Mesenchymal stem cell (in vitro differentiated cells and primary cell): ENCODE measurements at regions not wholly inside any gene's neighbourhood (a gene's known extent, or its start where the extent isn't known, plus 50 kb on each side); places are given as distances from the start of the nearest gene placed in this dataset.
"Not testable (repeated sequence)": the region's sequence is repeated elsewhere in the genome, so short reads cannot be mapped to it uniquely, and the experiment has no call there.

ENCODE experiments used
- DNase-seq: peaks from one replicate; pipeline ENCODE4 v3.0.0-alpha.2; 2013
- H2AFZ ChIP-seq: one replicate; pipeline ENCODE4 v1.6.1; 2013; ENCODE audit warnings: low read depth, mild to moderate bottlenecking, control low read depth, inconsistent platforms, low read length, moderate library complexity
- H2AK5ac ChIP-seq: 2 replicates; pipeline ENCODE4 v1.6.1; 2013; ENCODE audit warnings: low read length, moderate library complexity, mild to moderate bottlenecking, inconsistent platforms; ENCODE audit not compliant: severe bottlenecking
- H2BK120ac ChIP-seq: one replicate; pipeline ENCODE4 v1.6.1; 2013; ENCODE audit warnings: low read depth, mild to moderate bottlenecking, inconsistent platforms, low read length, moderate library complexity
- H2BK12ac ChIP-seq, 2 experiments: one replicate each; pipeline ENCODE4 v1.6.1; 2013; ENCODE audit warnings: inconsistent platforms in 2 of 2, low read length in 2 of 2, mild to moderate bottlenecking in 2 of 2, moderate library complexity in 2 of 2, control low read depth in 1 of 2
- H2BK15ac ChIP-seq: one replicate; pipeline ENCODE4 v1.6.1; 2013; ENCODE audit warnings: mild to moderate bottlenecking, low read depth, inconsistent platforms; ENCODE audit not compliant: poor library complexity, severe bottlenecking
- H2BK5ac ChIP-seq: 2 replicates; pipeline ENCODE4 v1.6.1; 2013; ENCODE audit warnings: low read depth, mild to moderate bottlenecking, low read length, control low read depth, inconsistent platforms; ENCODE audit not compliant: poor library complexity, severe bottlenecking
- H3K14ac ChIP-seq, 2 experiments: one replicate each; pipeline ENCODE4 v1.6.1; 2013; ENCODE audit warnings: inconsistent platforms in 2 of 2, low read length in 2 of 2, control low read depth in 1 of 2, mild to moderate bottlenecking in 1 of 2, moderate library complexity in 1 of 2
- H3K18ac ChIP-seq, 2 experiments: one replicate each; pipeline ENCODE4 v1.6.1; 2013; ENCODE audit warnings: inconsistent platforms in 2 of 2, low read length in 2 of 2, control low read depth in 1 of 2, low read depth in 1 of 2, mild to moderate bottlenecking in 1 of 2
- H3K23ac ChIP-seq, 2 experiments: one replicate each; pipeline ENCODE4 v1.6.1; 2013; ENCODE audit warnings: inconsistent platforms in 2 of 2, low read length in 2 of 2, mild to moderate bottlenecking in 2 of 2, moderate library complexity in 2 of 2, control low read depth in 1 of 2
- H3K27ac ChIP-seq: 2 replicates; pipeline ENCODE4 v1.5.1; 2013; ENCODE audit warnings: mild to moderate bottlenecking, moderate library complexity, low read length, control low read depth, inconsistent platforms; ENCODE audit not compliant: poor library complexity, severe bottlenecking
- H3K27me3 ChIP-seq, 2 experiments: 2 replicates each; pipeline versions ENCODE4 v1.6.1 to v1.7.0; 2013; ENCODE audit warnings: low read length in 2 of 2, mild to moderate bottlenecking in 2 of 2, moderate library complexity in 2 of 2, control low read depth in 1 of 2, inconsistent platforms in 1 of 2; ENCODE audit not compliant: control insufficient read depth in 1 of 2, insufficient read depth in 1 of 2
- H3K36me3 ChIP-seq, 2 experiments: 2 replicates each; pipeline versions ENCODE4 v1.6.1 to v1.7.0; 2013; ENCODE audit warnings: low read length in 2 of 2, control low read depth in 1 of 2, inconsistent platforms in 1 of 2, low read depth in 1 of 2, mild to moderate bottlenecking in 1 of 2; ENCODE audit not compliant: insufficient read depth in 2 of 2, control insufficient read depth in 1 of 2
- H3K4ac ChIP-seq, 2 experiments: one replicate each; pipeline ENCODE4 v1.6.1; 2013; ENCODE audit warnings: inconsistent platforms in 2 of 2, low read length in 2 of 2, mild to moderate bottlenecking in 2 of 2, moderate library complexity in 2 of 2, control low read depth in 1 of 2, low read depth in 1 of 2
- H3K4me1 ChIP-seq: 2 replicates; pipeline ENCODE4 v1.6.1; 2013; ENCODE audit warnings: low read depth, low read length, control low read depth; ENCODE audit not compliant: control insufficient read depth, insufficient read depth
- H3K4me2 ChIP-seq: 2 replicates; pipeline ENCODE4 v1.6.1; 2013; ENCODE audit warnings: low read length, mild to moderate bottlenecking, inconsistent platforms; ENCODE audit not compliant: poor library complexity, severe bottlenecking
- H3K4me3 ChIP-seq, 2 experiments: 2 replicates each; pipeline versions ENCODE4 v1.5.1 to v1.7.0; 2013; ENCODE audit warnings: low read length in 2 of 2, mild to moderate bottlenecking in 2 of 2, control low read depth in 1 of 2, low read depth in 1 of 2; ENCODE audit not compliant: insufficient read depth in 1 of 2
- H3K79me1 ChIP-seq: replicated peaks from 2 replicates; pipeline ENCODE4 v1.6.1; 2013; ENCODE audit warnings: mild to moderate bottlenecking, control low read depth, low read length, inconsistent platforms; ENCODE audit not compliant: poor library complexity, severe bottlenecking
- H3K9ac ChIP-seq: 2 replicates; pipeline ENCODE4 v1.7.0; 2013; ENCODE audit warnings: mild to moderate bottlenecking, low read length, moderate library complexity
- H3K9me3 ChIP-seq: 2 replicates; pipeline ENCODE4 v1.7.0; 2013; ENCODE audit warnings: mild to moderate bottlenecking, low read length; ENCODE audit not compliant: control insufficient read depth
- H4K8ac ChIP-seq: one replicate; pipeline ENCODE4 v1.6.1; 2013; ENCODE audit warnings: inconsistent platforms, mild to moderate bottlenecking, low read length, moderate library complexity
- H4K91ac ChIP-seq: one replicate; pipeline ENCODE4 v1.6.1; 2013; ENCODE audit warnings: mild to moderate bottlenecking, low read length, inconsistent platforms
- WGBS: methylation state at CpG from one replicate; pipeline ENCODE4 v1.1.7; 2013; ENCODE audit warnings: mixed read lengths; 5-methylcytosine and 5-hydroxymethylcytosine counted together

DNA sequence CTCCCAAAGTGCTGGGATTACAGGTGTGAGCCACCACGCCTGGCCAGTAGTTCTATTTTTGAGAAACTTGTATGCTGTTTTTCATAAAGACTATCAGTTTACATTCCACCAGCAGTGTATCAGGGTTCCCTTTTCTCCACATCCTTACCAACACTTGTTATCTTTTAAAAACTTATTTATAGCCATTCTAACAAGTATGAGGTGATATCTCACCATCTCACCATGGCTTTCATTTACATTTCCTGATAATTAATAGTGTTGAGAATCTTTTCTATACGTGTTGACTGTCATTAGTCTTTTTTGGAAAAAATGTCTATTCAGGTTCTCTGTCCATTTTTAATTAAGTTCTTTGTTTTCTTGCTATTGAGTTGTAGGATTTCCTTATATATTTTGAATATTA lies 416.1 kb downstream of the NEBL start:
- H3K4me1 ChIP-seq, result no peaks in the 10 kb centered on the region
- no peak overlapping the region for H3K27ac ChIP-seq
- no peak overlapping the region for H3K4ac ChIP-seq
- no peak overlapping the region for H2AK5ac ChIP-seq
- no peaks in the 10 kb centered on the region for H3K36me3 ChIP-seq
- H3K4me2 ChIP-seq, result no peak overlapping the region
- H4K91ac ChIP-seq, result no peak overlapping the region
- no peak overlapping the region for H3K18ac ChIP-seq
- H3K23ac ChIP-seq, result no peak overlapping the region
- peaks cover 7% of the 10 kb centered on the region for H3K9me3 ChIP-seq
- H2BK15ac ChIP-seq, result no peak overlapping the region
- no peak overlapping the region for H3K9ac ChIP-seq
- no peak overlapping the region for H2BK12ac ChIP-seq
- no peak overlapping the region for H2BK5ac ChIP-seq
- H4K8ac ChIP-seq, result no peak overlapping the region
- H2AFZ ChIP-seq, result no peak overlapping the region
- H3K14ac ChIP-seq, result no peak overlapping the region
- no peak overlapping the region for H3K4me3 ChIP-seq
- no peaks in the 10 kb centered on the region for H3K27me3 ChIP-seq
- no peaks in the 10 kb centered on the region for H3K79me1 ChIP-seq
- no CpG with 5 or more reads among the region's 2 CpGs for WGBS
- DNase-seq, result no peak
- H2BK120ac ChIP-seq, result no peak overlapping the region

GRCh38 chr10:20480575-20480974 lies 416.5 kb downstream of the NEBL start:
- H2BK5ac ChIP-seq, H3K9ac ChIP-seq, H2AFZ ChIP-seq, H3K4me1 ChIP-seq, H2BK12ac ChIP-seq, H3K4ac ChIP-seq, H3K27ac ChIP-seq, H2BK120ac ChIP-seq, H3K36me3 ChIP-seq, H4K8ac ChIP-seq, H3K79me1 ChIP-seq, H3K14ac ChIP-seq, H2BK15ac ChIP-seq, H4K91ac ChIP-seq, H3K4me2 ChIP-seq, H3K27me3 ChIP-seq, H3K18ac ChIP-seq, H2AK5ac ChIP-seq, H3K9me3 ChIP-seq, H3K4me3 ChIP-seq, DNase-seq, H3K23ac ChIP-seq: not testable (repeated sequence)
- WGBS, result 89% methylated on average over 1 of the region's 1 CpG

DNA sequence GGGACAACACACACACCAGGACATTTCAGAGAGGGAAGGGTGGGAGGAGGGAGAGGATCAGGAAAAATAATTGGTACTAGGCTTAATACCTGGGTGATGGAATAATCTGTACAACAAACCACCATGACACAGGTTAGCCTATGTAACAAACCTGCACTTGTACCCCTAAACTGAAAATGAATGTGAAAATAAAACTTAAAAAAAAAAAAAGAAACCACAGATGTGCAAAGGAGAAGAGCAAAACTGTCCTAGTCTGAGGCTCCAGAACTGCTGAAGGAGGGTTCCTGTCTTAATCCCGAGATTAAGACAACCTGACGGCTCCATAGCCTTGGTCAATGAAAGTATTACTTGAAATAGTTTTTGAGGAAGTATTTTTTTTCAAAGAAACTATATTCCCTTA lies 423.0 kb downstream of the NEBL start:
- DNase-seq, result no peak
- WGBS, result 100% methylated on average over 1 of the region's 2 CpGs

GRCh38 chr10:20473023-20473760 lies 423.9 kb downstream of the NEBL start:
- 84% methylated on average over 4 of the region's 5 CpGs for whole genome bisulfite sequencing
- no peak overlapping the region for H3K4ac ChIP-seq
- H2BK15ac ChIP-seq, result no peak overlapping the region

More for the DNA sequence above, 423.0 kb downstream of the NEBL start:
- Histone ChIP-seq H2AFZ (no peak overlapping the region), H3K4me1 (no peaks in the 10 kb centered on the region), H3K79me1 (no peaks in the 10 kb centered on the region), H4K91ac (no peak overlapping the region), H2BK12ac (no peak overlapping the region), H3K9ac (no peak overlapping the region), H3K23ac (no peak overlapping the region), H3K4me2 (no peak overlapping the region), H3K18ac (no peak overlapping the region), H3K4ac (no peak overlapping the region), H2BK15ac (no peak overlapping the region), H4K8ac (no peak overlapping the region), H3K14ac (no peak overlapping the region), H3K27ac (no peak overlapping the region), H3K9me3 (no peaks in the 10 kb centered on the region), H3K27me3 (no peaks in the 10 kb centered on the region), H2AK5ac (no peak overlapping the region), H2BK120ac (no peak overlapping the region), H3K36me3 (no peaks in the 10 kb centered on the region), H3K4me3 (no peak overlapping the region), H2BK5ac (no peak overlapping the region)

More at GRCh38 chr10:20473023-20473760, 423.9 kb downstream of the NEBL start:
- no peak overlapping the region for H3K23ac ChIP-seq
- no peak overlapping the region for H2BK12ac ChIP-seq
- no peak overlapping the region for H2AFZ ChIP-seq
- H3K4me1 ChIP-seq, result no peaks in the 10 kb centered on the region
- no peak for DNase-seq
- no peak overlapping the region for H4K8ac ChIP-seq
- H4K91ac ChIP-seq, result no peak overlapping the region
- no peak overlapping the region for H2BK120ac ChIP-seq
- no peak overlapping the region for H2AK5ac ChIP-seq
- no peak overlapping the region for H3K9ac ChIP-seq
- no peaks in the 10 kb centered on the region for H3K36me3 ChIP-seq
- H3K79me1 ChIP-seq, result no peaks in the 10 kb centered on the region
- H3K14ac ChIP-seq, result no peak overlapping the region
- H3K9me3 ChIP-seq, result no peaks in the 10 kb centered on the region
- no peak overlapping the region for H3K4me2 ChIP-seq
- H3K27me3 ChIP-seq, result no peaks in the 10 kb centered on the region
- H3K18ac ChIP-seq, result no peak overlapping the region
- H3K27ac ChIP-seq, result no peak overlapping the region
- H2BK5ac ChIP-seq, result no peak overlapping the region
- H3K4me3 ChIP-seq, result no peak overlapping the region
